Gastrocnemius medialis (tissue), 4 donors: ENCODE measurements at regions not wholly inside any gene's neighbourhood (a gene's known extent, or its start where the extent isn't known, plus 50 kb on each side); places are given as distances from the start of the nearest gene placed in this dataset.

Experiments
- CTCF ChIP-seq, 5 experiments: fragments of 450-650 bp in 3 of 5; fragments of 200-600 bp in 2 of 5; sonication (generic) in 2 of 5; IDR thresholded peaks in 4 of 5; conservative IDR thresholded peaks in 1 of 5; 1 replicate in 4 of 5; 2 replicates in 1 of 5; pipeline ENCODE4 v1.5.1; 2016 to 2019; ENCODE audit warnings: antibody characterized with exemption in 5 of 5, mild to moderate bottlenecking in 3 of 5, moderate library complexity in 3 of 5
- POLR2A ChIP-seq, 2 donors: fragments of 450-650 bp; IDR thresholded peaks; one replicate each; pipeline ENCODE4 v1.6.1; 2017; ENCODE audit warnings: antibody characterized with exemption in 2 of 2, mild to moderate bottlenecking in 2 of 2, moderate library complexity in 2 of 2

GRCh38 chr10:63940277-63940922 is 419.2 kb downstream of the REEP3 start:
- TF ChIP-seq POLR2A (IDR thresholded peaks at IDR 0.05) (no peak), CTCF (IDR thresholded peaks at IDR 0.05 in 4 of 5, conservative IDR thresholded peaks at IDR 0.05 in 1 of 5) (no peak)
